Heart left ventricle (tissue), 16 donors: ENCODE measurements at regions not wholly inside any gene's neighbourhood (a gene's known extent, or its start where the extent isn't known, plus 50 kb on each side); places are given as distances from the start of the nearest gene placed in this dataset.

ENCODE experiments used
- ATAC-seq, 4 donors: fragments of 200-7000 bp; cut with Tn5 transposase; one replicate each; pipeline ENCODE4 v1.9.1; 2020 to 2022; ENCODE audit warnings: moderate library complexity in 4 of 4, mild to moderate bottlenecking in 3 of 4, moderate number of reproducible peaks in 1 of 4
- DNase-seq, 5 donors: peaks; one replicate each; pipeline ENCODE4 v3.0.0-alpha.2; 2020
- H3K27ac ChIP-seq, 12 donors: fragments of 200-600 bp; sonication (generic) in 4 of 12; one replicate each; pipeline versions ENCODE4 v1.5.0 to v1.8.0; 2016 to 2022; ENCODE audit warnings: mild to moderate bottlenecking in 2 of 12
- H3K27me3 ChIP-seq, 9 donors: fragments of 200-600 bp; sonication (generic) in 2 of 9; one replicate each; pipeline versions ENCODE4 v1.5.1 to v1.8.0; 2016 to 2022; ENCODE audit warnings: mild to moderate bottlenecking in 3 of 9
- H3K36me3 ChIP-seq, 9 donors: fragments of 200-600 bp; sonication (generic) in 2 of 9; one replicate each; pipeline versions ENCODE4 v1.5.0 to v1.8.0; 2018 to 2022; ENCODE audit warnings: mild to moderate bottlenecking in 2 of 9
- H3K4me1 ChIP-seq, 12 donors: fragments of 200-600 bp; sonication (generic) in 4 of 12; one replicate each; pipeline versions ENCODE4 v1.5.0 to v1.8.0; 2016 to 2022; ENCODE audit warnings: mild to moderate bottlenecking in 3 of 12
- H3K4me3 ChIP-seq, 12 donors: fragments of 200-600 bp; sonication (generic) in 4 of 12; one replicate each; pipeline versions ENCODE4 v1.5.0 to v1.8.0; 2017 to 2022; ENCODE audit warnings: mild to moderate bottlenecking in 9 of 12, moderate library complexity in 4 of 12
- H3K9me3 ChIP-seq, 12 donors: fragments of 200-600 bp; sonication (generic) in 4 of 12; one replicate each; pipeline versions ENCODE4 v1.5.0 to v1.8.0; 2016 to 2022; ENCODE audit warnings: mild to moderate bottlenecking in 1 of 12
- CTCF ChIP-seq, 12 donors: fragments of 200-600 bp; sonication (generic) in 4 of 12; IDR thresholded peaks; one replicate each; pipeline versions ENCODE4 v1.5.0 to v1.8.0; 2018 to 2022; ENCODE audit warnings: antibody characterized with exemption in 12 of 12, mild to moderate bottlenecking in 5 of 12
- POLR2A ChIP-seq, 2 donors: fragments of 450-650 bp; IDR thresholded peaks; one replicate each; pipeline ENCODE4 v1.6.1; 2017; ENCODE audit warnings: antibody characterized with exemption in 2 of 2, mild to moderate bottlenecking in 2 of 2, moderate library complexity in 2 of 2
- WGBS, 4 donors: extraction: QIAGEN DNeasy Blood & Tissue Kit in 2 of 4; methylation state at CpG; one replicate each; pipeline versions ENCODE4 v1.1.5 to v1.1.7; 2013 to 2018; 5-methylcytosine and 5-hydroxymethylcytosine counted together
- intact Hi-C, 10 donors: fragments of 100-400 bp; cut with DNase I; formaldehyde crosslinking; loops; one replicate each; pipeline versions ENCODE4 v1.11.1 to v1.14.2; 2022
- donor health status: ischemic (EF 13 %, LVEDD 7.1; RV severe dilation, severe dysfunction).
- donor health status: healthy with polysubstance abuse.
- donor health status: DM: no; HTN: yes; CAD: no.
- donor health status: DM: no; HTN: no; CAD: no.
- donor health status: ischemic (EF 25% LVEDD 6.9; RV normal size, moderate dysfunction).
- donor health status: ischemic (EF 25% LVEDD 5.7; RV mildly dilated, moderate dysfunction).
- donor health status: healthy.
- donor health status: DM: yes; HTN: yes; CAD: no.
- donor health status: ischemic (EF 35%, LVEDD 5.7; RV mildly dilated, moderate dysfunction).
- donor health status: nonischemic (EF 11% LVEDD 7.7; RV severe dilation, severe dysfunction).
- donor health status: DM: yes; HTN: yes; CAD: no.
- donor health status: PGD.
- donor health status: ischemic (EF 29% LVEDD 5.4; RV normal size, mild dysfunction).
- donor health status: nonischemic (EF 23%, LVEDD 6.1; RV moderate dilation, normal function).

GRCh38 chr2:78538322-78538721 lies 487.2 kb upstream of the REG3G start:
- Histone ChIP-seq H3K4me1 (no peaks in the 10 kb centered on the region), H3K9me3 (peaks cover 0 to 16% (median 0%) of the 10 kb centered on the region in 12 donors), H3K27ac (no peak overlapping the region), H3K4me3 (no peak overlapping the region), H3K27me3 (no peaks in the 10 kb centered on the region), H3K36me3 (no peaks in the 10 kb centered on the region)
- intact Hi-C loops, result no loop called here
- DNase-seq (no peak), ATAC-seq (no peak)
- WGBS, 4 donors, result 88 to 97% (median 92%) methylated on average over 1 of the region's 1 CpG
- TF ChIP-seq POLR2A (IDR thresholded peaks at IDR 0.05) (no peak), CTCF (IDR thresholded peaks at IDR 0.05) (no peak)

GRCh38 chr2:78540255-78540654 lies 485.2 kb upstream of the REG3G start:
- TF ChIP-seq CTCF (IDR thresholded peaks at IDR 0.05) (no peak), POLR2A (IDR thresholded peaks at IDR 0.05) (no peak)
- peaks cover 0 to 22% (median 0%) of the 10 kb centered on the region in 12 donors for H3K9me3 ChIP-seq
- H3K27ac ChIP-seq, result no peak overlapping the region
- H3K4me1 ChIP-seq, result no peaks in the 10 kb centered on the region
- DNase-seq (no peak), ATAC-seq (no peak)
- intact Hi-C loops, result no loop called here
- no peak overlapping the region for H3K4me3 ChIP-seq
- WGBS, 4 donors, result 30 to 93% (median 50%) methylated on average over 2 of the region's 2 CpGs
- H3K27me3 ChIP-seq, result no peaks in the 10 kb centered on the region
- H3K36me3 ChIP-seq, result no peaks in the 10 kb centered on the region

- H3K9me3 ChIP-seq, result peaks cover 0 to 25% (median 0%) of the 10 kb centered on the region in 12 donors
These were observed 484.4 kb upstream of the REG3G start for GRCh38 chr2:78541088-78541450.

GRCh38 chr2:78541451-78542267 lies 483.8 kb upstream of the REG3G start:
- no peak overlapping the region for H3K27ac ChIP-seq
- H3K36me3 ChIP-seq, result no peaks in the 10 kb centered on the region
- WGBS, 4 donors, result 80 to 88% (median 84%) methylated on average over 15 to 17 of the region's 17 CpGs
- H3K9me3 ChIP-seq, result peaks cover 0 to 25% (median 0%) of the 10 kb centered on the region in 12 donors
- H3K4me3 ChIP-seq, result no peak overlapping the region
- no peaks in the 10 kb centered on the region for H3K4me1 ChIP-seq
- no peaks in the 10 kb centered on the region for H3K27me3 ChIP-seq
- intact Hi-C loops, result no loop called here
- ATAC-seq (no peak), DNase-seq (no peak)
- TF ChIP-seq CTCF (IDR thresholded peaks at IDR 0.05) (no peak), POLR2A (IDR thresholded peaks at IDR 0.05) (no peak)

More at GRCh38 chr2:78541088-78541450, 484.4 kb upstream of the REG3G start:
- no peak for TF ChIP-seq POLR2A (IDR thresholded peaks at IDR 0.05)
- TF ChIP-seq CTCF (IDR thresholded peaks at IDR 0.05), result no peak
- DNase-seq, result no peak
- Histone ChIP-seq H3K27ac (no peak overlapping the region), H3K27me3 (no peaks in the 10 kb centered on the region), H3K4me1 (no peaks in the 10 kb centered on the region), H3K36me3 (no peaks in the 10 kb centered on the region), H3K4me3 (no peak overlapping the region)
- 82 to 94% (median 85%) methylated on average over 6 of the region's 6 CpGs for WGBS, 4 donors
- intact Hi-C loops, result no loop called here
- no peak for ATAC-seq
